GM20000 (cell line): ENCODE measurements at regions not wholly inside any gene's neighbourhood (a gene's known extent, or its start where the extent isn't known, plus 50 kb on each side); places are given as distances from the start of the nearest gene placed in this dataset.

ENCODE experiments used
- DNase-seq: peaks from one replicate; pipeline ENCODE4 v3.0.0; 2012; ENCODE audit warnings: low spot score
- CTCF ChIP-seq: IDR thresholded peaks from 2 replicates; pipeline ENCODE4 v1.5.1; 2012; ENCODE audit warnings: mild to moderate bottlenecking, control low read depth; ENCODE audit errors: extremely low read depth, missing control alignments

GRCh38 chr9:119839888-119840287, 470.7 kb upstream of the BRINP1 start:
- no peak for DNase-seq
- no peak for TF ChIP-seq CTCF

GRCh38 chr9:119838210-119838609, 469.0 kb upstream of the BRINP1 start:
- TF ChIP-seq CTCF = no peak
- no peak for DNase-seq

- DNase-seq = no peak
- no peak for TF ChIP-seq CTCF
Measured at GRCh38 chr9:119836036-119836435, 466.8 kb upstream of the BRINP1 start.

GRCh38 chr9:119834064-119834620, 464.9 kb upstream of the BRINP1 start:
- no peak for DNase-seq
- TF ChIP-seq CTCF = no peak

GRCh38 chr9:119831309-119831708, 462.1 kb upstream of the BRINP1 start:
- no peak for DNase-seq
- no peak for TF ChIP-seq CTCF

- no peak for TF ChIP-seq CTCF
- DNase-seq = no peak
Measured at GRCh38 chr9:119829748-119830147, 460.5 kb upstream of the BRINP1 start.

GRCh38 chr9:119829186-119829585, 460.0 kb upstream of the BRINP1 start:
- TF ChIP-seq CTCF = no peak
- no peak for DNase-seq
